NCI-H2171 treated with DMSO at 0.1 percent for 48 hours (cell line): ENCODE measurements at regions not wholly inside any gene's neighbourhood (a gene's known extent, or its start where the extent isn't known, plus 50 kb on each side); places are given as distances from the start of the nearest gene placed in this dataset.
A peak's percentile ranks its signal among the peaks of the same experiment; 100 is the strongest.

ENCODE experiments used
- DNase-seq: peaks from one replicate; lab custom pipeline; 2025; lab: John Stamatoyannopoulos, UW

DNA sequence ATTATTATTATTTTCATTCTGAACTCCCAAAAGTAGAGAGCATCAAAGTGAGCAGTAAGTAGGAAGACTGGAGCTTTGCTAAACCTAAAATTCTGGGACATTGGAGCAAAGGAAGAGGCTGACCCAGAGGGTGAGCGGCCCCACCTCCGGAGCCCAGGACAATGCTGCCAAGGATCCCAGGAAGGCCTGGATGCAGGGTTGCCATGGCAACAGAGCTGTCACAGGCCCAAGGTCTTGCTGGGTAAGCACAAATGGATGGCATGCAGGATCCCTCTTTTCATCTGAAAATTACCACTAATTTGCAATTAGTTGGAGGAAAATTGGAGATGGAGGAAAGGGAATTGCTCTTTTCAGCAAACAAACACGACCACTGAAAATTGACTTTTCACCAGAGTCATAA lies 457.9 kb upstream of the CDH5 start:
- no peak for DNase-seq

- DNase-seq, result peak; percentile 70
These were observed 461.2 kb upstream of the CDH5 start for GRCh38 chr16:65905331-65905730.

DNA sequence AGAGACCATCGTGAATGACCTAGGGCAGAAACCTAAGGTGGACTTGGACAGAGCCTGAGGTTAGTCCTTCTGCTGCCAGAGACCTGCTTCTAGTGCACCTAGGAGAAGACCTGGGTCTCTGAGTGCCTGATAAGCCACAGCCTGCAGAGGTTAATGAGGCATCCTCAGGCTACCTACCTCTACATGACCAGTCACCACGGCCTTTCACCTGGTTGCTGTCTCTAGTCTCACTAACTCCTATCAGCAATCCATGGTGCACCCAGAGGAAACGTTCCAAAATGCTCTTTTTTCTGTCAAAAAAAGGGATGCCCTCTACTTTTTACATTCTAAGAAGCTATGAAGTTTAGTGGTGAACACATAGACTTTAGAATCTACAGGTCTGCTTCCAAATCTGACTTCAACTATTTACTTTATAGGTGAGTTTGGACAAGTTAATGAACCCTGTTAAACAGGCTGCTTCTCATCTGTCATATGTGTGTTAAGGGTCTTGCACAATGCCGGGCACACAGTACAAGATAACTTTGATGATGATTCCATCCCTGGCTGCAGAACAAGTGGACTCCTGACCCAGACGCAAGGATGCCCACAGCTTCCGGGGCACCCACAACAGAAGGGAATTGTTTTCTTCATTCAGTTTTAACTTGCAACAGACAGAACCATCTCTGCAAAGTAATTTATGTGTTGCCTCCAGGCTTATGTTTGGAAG lies 469.9 kb upstream of the CDH5 start:
- no peak for DNase-seq

- DNase-seq, result no peak
These were observed 470.6 kb upstream of the CDH5 start for GRCh38 chr16:65895906-65896305.

DNA sequence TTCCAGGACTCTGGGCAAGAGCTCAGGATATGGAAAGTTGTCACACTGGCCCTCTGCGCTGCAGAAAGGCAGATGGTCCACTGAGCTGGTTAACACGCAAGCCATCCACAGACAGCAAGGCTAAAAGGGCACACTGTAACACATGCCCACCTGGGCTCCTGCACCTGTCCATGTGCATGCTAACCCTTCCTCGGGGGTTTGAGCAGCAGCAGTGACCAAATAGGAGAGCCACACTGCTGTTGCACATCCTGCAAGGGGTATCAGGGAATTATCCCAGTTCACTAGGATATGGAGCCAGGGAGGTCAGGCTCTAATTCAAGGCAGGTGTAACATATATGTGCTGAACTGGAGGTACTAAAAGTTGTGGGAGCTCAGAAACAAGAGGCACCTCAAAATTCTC lies 471.0 kb upstream of the CDH5 start:
- DNase-seq, result no peak

DNA sequence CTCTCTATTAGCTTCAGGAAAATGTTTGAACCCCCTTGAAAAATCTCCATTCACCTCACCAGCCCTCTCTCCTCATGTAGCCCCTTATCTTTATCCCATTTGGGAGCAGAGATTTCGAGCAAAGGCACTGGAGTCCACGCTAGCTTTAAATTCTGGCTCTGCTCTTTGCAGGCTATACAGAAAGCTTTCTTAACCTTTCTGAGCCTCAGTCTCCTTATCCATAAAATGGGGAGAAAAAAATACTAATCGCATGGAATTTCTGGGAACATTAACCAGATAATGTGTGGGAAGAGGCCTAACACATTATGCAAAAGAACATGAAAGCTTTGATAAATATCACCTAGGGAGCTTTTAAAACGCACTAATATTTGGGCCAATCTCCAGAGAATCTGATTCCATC lies 476.3 kb upstream of the CDH5 start:
- no peak for DNase-seq

DNA sequence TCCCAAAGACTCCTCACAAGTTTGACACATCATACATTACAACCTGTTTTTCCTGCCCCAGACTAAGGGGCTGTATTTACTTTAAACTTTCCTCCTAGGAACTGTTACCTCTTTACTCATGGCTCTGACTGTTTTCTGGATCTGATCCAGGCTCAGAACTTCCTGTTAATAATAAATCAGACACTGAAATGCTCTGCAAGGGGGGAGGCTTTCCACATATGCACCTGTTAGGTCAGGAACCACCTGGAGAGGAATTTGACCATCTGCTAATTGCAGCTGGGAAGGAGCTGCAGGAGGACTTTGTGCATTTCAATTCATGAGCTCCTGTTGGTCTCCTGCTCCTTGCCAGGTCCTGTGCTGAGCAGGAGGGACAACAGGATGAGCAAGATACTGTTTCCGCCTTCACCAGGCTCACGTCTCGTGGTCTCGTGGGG lies 476.9 kb upstream of the CDH5 start:
- peak; percentile 31 for DNase-seq

DNA sequence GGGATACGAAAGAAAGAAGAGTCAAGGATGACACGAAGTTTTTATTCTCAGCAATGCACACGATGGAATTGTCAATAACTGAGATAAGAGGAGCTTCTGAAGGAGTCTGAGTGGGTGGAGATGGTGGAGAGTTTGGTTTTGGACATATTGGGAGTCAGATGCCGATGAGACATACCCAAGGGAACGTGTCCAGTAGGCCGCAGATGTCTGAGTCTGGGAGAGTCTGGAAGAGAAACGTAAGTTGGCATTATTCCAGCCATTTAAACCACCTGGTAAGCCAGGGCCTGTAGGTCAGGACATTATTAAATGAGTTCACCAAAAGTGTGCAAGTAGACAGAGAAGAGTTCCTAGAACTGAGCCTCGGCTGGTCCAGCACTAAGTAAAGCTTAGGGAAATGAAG lies 478.3 kb upstream of the CDH5 start:
- no peak for DNase-seq

GRCh38 chr16:65884018-65884417 lies 482.5 kb upstream of the CDH5 start:
- DNase-seq, result no peak

GRCh38 chr16:65878347-65878746 lies 488.1 kb upstream of the CDH5 start:
- no peak for DNase-seq

- no peak for DNase-seq
These were observed 489.9 kb upstream of the CDH5 start for GRCh38 chr16:65876624-65877023.

DNA sequence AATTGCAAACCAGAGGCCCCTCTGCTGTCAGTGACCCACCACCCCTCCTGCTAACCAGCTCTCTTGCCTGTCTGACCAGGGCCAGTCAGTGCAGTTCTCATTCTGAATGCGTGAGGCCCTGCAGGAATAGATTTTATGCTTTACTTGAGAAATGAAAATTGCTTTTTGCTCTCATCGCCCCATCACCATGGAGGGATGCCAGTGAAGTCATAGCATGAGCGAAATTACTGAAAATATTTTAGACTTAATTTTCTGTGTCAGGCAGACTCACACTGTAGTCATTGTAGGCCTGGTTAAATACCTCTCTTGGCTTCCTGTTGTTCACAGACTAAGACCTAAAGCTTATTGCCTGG lies 490.5 kb upstream of the CDH5 start:
- DNase-seq, result no peak

GRCh38 chr16:65875381-65876055 lies 491.0 kb upstream of the CDH5 start:
- DNase-seq, result no peak

DNA sequence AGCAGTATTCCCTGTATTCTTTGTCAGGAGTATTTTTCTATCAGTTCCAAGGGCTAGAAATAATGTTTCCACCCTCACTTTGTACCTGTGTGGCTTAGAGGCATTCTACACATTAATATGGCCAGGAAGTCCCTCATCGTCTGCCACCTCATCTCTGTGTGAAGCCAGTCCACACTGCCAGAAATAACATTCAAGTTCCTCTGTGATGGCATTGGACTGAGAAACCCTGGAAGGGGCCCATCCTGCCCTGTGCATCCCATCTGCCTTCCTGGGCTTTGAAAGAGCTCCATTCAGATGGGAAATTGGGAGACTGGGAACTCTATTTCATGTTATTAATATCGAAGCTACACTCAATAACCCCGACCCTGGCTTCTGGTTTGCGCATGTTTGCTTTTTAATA lies 497.2 kb upstream of the CDH5 start:
- DNase-seq, result no peak

- DNase-seq, result no peak
These were observed 499.1 kb upstream of the CDH5 start for GRCh38 chr16:65867276-65867960.

GRCh38 chr16:65863236-65863635 lies 503.3 kb upstream of the CDH5 start:
- no peak for DNase-seq

- DNase-seq, result no peak
These were observed 505.3 kb upstream of the CDH5 start for GRCh38 chr16:65861131-65861731.

DNA sequence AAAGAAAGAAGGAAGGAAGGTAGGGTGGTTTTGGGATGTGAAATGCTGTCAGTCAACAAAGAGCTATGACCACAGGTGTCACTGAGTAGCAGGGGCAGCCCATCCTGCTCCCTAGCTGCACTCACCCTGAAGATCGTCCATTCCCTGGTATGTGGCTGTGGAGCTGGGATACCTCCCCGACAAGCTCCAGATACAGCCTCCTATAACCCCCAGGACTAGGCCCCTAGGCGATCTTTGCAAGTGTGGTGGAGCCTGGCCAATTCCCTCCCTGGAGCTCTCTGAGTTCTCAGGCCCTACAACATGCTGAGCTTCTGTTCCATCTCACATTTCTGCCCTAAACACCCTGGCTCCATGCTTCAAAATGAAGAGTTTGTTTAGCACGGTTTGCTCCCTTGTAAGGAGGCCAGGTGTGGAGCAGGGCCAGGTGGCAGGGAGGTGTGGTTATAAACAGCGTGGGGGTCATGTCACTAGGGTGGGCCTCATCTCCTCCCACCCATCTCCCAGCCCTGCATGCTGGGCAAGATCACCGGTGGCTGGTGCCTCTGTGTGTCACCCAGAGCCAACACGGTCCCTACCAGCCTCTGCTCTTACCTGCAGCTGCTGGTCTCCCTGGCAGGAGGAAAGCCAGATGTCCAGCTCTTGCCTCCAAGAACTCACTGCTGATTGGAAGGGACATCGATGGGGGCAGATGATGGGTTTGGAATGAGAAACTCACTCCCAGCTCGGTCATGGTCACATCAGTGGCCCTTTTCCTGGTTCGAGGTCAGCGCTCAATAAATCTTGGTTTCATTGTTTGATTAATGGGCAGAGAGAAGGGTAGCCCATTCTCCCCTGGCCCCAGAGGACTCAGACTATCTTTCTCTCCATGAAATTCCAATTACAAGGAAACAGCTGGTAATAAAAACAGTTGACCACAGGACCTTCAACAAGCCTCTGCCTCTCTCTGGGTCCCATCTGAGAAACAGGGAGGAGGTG lies 511.0 kb upstream of the CDH5 start:
- DNase-seq, result no peak

DNA sequence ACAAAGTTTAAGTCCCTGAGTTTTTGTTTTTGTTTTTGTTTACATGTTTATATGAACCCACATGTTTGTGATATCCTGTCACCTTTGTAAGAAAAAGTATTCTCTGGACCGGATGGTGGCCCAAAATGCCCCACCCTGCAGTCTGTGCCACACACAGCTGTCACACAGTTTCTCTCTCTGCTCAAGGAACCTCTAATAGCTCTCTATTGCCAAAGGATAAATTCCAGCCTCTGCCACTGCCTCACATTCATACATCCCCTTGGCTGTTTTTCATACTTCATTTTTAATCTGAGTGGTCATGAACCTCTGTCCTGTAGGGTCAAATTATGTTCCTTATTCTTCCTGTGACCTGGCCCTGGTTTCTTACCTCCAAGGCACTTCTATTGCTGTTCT lies 520.3 kb upstream of the CDH5 start:
- no peak for DNase-seq

DNA sequence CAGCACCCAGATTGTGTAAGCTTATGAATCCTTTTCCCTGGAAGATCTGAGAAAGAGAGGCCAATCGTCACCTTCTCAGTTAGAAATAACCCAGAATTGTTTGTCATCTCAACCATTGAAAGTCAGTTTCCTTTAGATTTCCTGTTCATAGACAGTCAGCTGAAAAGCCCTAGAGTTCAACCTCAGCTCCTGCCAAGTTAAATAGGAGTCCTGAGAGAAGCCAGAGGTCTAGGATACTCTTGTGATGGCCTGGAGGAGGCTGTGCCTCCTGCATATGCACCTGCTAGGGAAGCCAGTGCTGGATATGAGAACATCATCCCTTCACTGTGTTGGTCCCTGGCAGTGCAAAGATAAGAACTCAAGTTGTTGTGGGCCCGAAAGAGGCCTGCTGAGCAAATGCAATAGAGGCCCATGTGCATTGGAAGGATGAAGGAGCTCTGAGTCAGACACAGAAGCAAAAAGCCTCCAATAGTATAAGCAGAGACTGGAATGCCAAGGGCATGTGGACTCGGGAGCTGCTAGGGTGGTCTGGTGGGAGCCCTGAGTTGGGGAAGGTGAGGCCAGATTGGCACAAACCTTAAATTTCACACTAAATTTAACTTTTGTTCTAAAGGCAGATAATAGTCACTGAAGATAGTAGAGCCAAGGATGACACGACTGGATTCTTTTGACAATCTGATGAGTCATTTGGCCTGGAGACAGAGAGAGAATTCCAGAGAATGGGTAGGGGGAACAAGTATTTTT lies 520.9 kb upstream of the CDH5 start:
- no peak for DNase-seq

GRCh38 chr16:65843941-65844340 lies 522.5 kb upstream of the CDH5 start:
- DNase-seq, result no peak
